SKM-1 (cell line): ENCODE measurements at regions not wholly inside any gene's neighbourhood (a gene's known extent, or its start where the extent isn't known, plus 50 kb on each side); places are given as distances from the start of the nearest gene placed in this dataset.
"Not testable (repeated sequence)": the region's sequence is repeated elsewhere in the genome, so short reads cannot be mapped to it uniquely, and the experiment has no call there.

Experiments
- DNase-seq: peaks from one replicate; lab custom pipeline; 2025; ENCODE audit not compliant: unreplicated experiment; lab: John Stamatoyannopoulos, UW

- DNase-seq, result not testable (repeated sequence)
Observed at GRCh38 chr5:166291800-166292199, 1999.6 kb upstream of the WWC1 start.

- DNase-seq, result no peak
Observed at GRCh38 chr5:166293892-166294291, 1997.6 kb upstream of the WWC1 start.

GRCh38 chr5:166302166-166302565 is 1989.3 kb upstream of the WWC1 start:
- no peak for DNase-seq

GRCh38 chr5:166317425-166317824 is 1974.0 kb upstream of the WWC1 start:
- no peak for DNase-seq

DNA sequence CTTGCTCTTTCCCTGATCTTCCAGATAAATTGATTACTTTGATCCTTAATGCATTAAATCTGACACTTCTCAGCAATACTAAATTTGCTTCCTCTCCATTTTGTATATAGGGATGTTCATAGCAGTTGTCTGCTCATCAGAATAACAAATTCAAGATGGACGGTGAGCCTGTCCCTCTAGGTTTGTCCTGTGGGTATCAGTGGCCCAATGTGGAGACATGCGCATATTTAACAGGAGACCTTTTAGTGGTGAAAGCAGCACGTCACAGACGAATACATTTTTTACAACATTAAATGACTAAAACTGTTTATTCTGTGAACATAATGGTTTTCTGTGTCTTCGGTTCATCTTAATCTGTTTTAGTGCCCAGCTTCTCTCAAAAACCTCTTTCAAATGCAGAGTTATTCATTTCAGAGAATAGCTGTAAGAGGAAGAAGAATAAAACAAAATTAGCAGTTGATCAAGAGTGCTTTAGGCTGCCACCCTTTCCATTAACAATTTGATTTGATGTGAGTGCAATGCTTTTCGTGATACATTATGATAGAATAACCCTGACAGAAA is 1970.4 kb upstream of the WWC1 start:
- DNase-seq, result no peak

- no peak for DNase-seq
Observed at GRCh38 chr5:166324372-166324771, 1967.1 kb upstream of the WWC1 start.

DNA sequence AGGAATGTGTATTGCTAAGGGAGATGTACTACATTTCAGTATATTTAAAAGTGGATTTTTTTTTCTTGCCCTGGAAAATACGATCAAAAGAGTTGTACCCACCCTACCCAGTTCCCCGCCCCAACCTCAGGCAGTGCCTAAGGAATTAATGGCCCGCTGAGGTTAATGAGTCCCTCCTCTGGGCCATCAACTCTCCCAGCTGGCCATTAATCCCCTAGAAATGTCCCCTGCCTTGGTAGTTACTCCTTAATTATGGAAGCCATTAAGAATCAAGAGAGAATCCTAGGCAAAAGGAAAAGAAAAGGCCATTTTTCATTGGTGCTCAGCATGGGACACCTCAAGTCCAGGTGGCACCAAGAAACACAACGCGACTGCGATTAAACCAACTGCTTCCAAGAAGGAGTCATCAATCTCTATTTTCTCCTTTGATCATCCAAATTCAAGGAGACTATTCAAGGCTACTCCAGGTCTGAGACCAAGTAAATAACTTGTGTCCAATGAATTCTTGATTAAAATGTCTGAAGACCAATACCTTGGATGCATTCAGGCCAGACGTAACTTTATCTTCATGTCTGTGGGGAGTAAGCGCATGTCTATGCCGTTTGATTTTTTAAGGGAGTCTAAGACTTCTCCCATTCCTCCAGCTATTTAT is 1962.2 kb upstream of the WWC1 start:
- DNase-seq, result no peak

- DNase-seq, result no peak
Observed at GRCh38 chr5:166330036-166330435, 1961.4 kb upstream of the WWC1 start.

GRCh38 chr5:166331521-166331920 is 1959.9 kb upstream of the WWC1 start:
- DNase-seq, result no peak

DNA sequence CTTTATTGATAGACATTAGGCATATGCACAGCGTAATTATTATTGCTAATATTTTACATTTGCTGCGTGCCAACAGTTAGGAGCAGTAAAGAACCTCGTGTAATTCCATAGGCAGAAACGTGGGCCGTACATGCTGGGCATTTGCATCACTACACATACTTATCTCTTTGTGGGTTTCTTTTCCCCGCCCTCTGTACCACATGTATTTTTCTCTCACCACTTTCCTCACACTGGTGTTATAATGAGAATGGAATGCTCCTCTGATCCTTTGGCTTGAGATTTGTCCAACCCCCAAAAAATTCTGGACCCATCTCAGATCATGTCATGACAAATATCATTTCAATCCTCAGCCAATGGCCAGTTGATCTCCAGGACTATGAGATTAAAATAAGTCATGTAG is 1952.6 kb upstream of the WWC1 start:
- no peak for DNase-seq

DNA sequence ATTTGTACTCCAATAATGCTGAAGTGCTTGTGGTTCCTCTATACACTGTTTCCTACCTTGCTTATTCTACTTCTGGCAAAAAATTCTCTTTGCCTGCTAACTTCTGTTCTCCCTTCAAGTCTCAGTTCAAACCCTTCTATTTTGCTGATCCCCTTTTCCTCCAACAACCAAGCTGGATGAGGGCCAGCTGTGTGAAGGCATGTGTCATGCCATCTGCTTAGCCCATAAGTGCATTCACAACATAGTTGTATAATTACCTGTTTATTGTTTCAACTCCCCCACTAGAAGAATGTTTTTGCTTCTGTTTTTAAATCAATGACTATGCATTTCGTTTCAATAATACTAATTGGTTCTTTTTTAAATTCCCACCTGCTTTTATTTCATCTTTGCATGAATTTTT is 1951.4 kb upstream of the WWC1 start:
- no peak for DNase-seq

GRCh38 chr5:166341740-166342337 is 1949.6 kb upstream of the WWC1 start:
- no peak for DNase-seq

DNA sequence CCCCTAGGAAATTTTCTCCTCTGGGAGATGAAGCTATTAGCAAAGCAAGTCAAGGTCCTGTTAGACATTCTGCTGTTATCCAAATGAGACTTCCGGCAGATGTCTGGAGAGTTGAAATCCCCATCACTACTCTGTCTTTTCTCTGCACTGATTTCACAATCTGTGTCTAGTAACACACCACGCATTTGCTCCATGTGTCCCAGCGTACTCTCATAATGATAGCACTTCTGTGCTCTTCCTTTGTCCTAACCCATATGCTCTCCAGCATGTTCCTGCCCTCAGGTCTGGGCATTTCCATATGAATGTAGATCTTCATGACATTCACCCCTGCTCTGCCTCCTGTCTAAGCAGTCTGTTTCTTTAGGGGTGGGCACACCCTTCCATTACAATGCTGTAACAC is 1949.0 kb upstream of the WWC1 start:
- DNase-seq, result no peak

DNA sequence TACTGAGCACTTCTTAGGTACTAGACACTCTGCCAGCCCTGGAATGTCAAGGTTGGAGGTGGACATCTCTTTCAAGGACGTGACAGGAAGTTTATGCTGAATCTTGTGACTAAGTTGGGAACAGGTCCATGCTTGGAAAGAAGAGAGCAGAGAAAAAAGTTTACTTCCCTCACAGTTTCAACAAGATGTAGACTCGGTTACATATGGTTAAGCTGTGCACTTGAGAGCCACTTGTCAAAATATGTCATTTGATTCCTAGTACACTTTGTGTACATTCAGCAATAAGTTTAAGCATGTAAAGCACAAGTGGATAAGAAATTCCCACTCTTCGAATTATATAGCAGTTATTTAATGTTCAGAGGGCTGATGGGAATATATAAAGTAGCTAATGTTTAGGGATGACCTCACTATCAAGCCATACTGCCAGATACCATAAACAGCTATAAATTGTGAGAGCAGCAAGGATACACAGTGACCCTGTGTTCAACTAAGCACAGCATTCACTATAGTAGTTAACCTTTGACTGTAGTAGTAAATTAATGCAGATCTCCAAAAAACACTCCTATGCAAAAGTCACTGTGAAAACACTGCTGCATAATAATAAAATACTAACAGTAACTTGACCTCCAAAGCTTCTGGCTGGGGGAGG is 1944.6 kb upstream of the WWC1 start:
- DNase-seq, result no peak

DNA sequence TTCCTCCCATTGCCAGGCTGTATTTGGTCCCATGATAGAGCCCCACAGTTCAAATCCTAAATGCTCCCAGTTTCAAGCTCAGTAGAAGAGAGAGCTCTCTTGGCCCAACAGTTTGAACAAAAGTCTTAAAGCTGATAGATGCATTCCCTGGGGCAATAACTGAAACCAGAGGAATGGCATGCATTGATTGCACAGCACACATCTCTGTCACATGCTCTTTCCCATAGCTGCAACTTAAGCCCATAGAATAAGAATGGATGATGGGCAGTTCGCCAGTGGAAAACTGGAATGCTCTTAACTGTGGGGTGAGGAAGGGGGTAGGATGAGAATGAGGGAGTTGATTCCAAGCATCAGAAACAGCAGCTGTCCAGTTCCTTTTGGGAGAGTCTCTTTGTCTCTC is 1942.4 kb upstream of the WWC1 start:
- DNase-seq, result no peak

- DNase-seq, result no peak
Observed at GRCh38 chr5:166353580-166353979, 1937.9 kb upstream of the WWC1 start.

GRCh38 chr5:166354332-166354731 is 1937.1 kb upstream of the WWC1 start:
- DNase-seq, result no peak

- no peak for DNase-seq
Observed at GRCh38 chr5:166356096-166356495, 1935.3 kb upstream of the WWC1 start.

GRCh38 chr5:166358127-166358830 is 1933.2 kb upstream of the WWC1 start:
- no peak for DNase-seq

- no peak for DNase-seq
Observed at GRCh38 chr5:166363087-166363760, 1928.2 kb upstream of the WWC1 start.

- DNase-seq, result no peak
Observed at GRCh38 chr5:166365164-166365563, 1926.3 kb upstream of the WWC1 start.
